Embryonic facial prominence (tissue), 1 donor: ENCODE measurements at regions not wholly inside any gene's neighbourhood (a gene's known extent, or its start where the extent isn't known, plus 50 kb on each side); places are given as distances from the start of the nearest gene placed in this dataset.

ENCODE experiments used
- DNase-seq: peaks from one replicate; pipeline ENCODE4 v3.0.0-alpha.2; 2016; ENCODE audit errors: extremely low spot score

DNA sequence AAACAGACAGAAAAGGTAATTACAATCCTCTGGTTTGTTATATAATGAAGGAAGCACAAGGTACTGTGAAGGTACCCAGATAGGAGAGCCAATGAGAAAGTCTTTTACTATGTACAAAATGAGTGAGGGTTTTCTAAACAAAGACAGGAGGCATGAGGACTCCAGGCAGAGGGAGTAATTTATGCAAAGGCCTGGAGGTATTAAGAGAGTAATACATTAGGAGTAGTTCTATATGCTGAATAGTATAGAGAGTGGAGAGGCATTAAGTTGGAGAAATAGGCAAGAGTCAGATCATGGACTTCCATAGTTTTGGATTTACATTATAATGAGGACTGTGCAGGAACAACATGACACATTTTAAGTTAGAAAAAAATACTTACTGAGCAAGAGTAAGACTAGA, 216.0 kb downstream of the SCG2 start:
- DNase-seq, result no peak

DNA sequence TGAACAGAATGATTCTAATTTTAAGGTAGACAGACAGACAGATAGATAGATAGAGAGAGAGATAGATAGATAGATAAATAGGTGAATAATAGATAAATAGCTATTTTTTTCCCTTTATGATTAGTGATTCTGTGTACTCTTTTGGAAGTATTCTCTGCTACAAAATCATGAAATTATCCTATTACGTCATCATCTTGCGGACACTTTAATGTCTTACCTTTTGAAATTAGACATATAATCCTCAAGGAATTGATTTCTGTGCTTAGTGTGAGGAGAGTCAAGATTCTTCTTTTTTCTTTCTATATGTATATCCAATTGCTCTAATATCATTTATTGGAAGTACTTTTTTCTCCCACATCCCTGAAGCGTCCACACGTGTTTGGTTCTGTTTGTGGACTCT, 215.2 kb downstream of the SCG2 start:
- DNase-seq, result no peak

DNA sequence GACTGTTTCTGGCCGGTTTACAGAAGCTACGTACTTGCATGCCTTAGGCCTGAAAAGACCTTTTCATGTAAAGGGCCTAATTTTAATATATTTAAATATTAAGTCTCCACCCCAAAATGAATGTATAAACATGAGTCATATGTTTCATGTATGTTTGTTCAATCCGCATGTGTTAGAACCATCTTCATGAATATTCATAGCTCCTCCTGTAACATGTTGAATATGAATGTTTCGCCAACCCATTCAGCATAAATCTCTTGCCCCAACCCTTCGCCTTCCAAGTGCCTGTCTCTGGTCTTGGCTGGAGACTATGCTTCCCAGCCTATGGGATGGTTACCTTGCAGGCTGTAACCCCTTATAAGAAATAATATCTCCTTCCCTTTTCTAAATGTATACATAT, 212.5 kb downstream of the SCG2 start:
- no peak for DNase-seq

DNA sequence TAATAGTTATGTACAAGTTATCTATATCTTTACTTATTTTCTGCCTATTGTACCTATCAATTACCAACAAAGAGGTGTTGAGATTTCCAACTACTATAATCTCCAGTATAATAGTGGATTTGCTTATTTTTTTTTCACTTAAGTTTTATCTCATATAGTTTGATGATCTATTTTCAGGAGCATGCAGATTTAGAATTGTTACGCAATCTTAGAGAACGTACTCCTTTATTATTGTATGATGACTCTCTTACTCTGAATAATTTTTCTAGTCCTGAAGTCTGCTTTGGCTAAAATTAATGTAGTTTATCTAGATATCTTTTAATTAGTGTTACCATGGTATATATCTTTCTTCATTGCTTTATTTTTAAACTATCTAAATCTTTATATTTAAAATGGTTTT, 205.2 kb downstream of the SCG2 start:
- DNase-seq, result no peak

DNA sequence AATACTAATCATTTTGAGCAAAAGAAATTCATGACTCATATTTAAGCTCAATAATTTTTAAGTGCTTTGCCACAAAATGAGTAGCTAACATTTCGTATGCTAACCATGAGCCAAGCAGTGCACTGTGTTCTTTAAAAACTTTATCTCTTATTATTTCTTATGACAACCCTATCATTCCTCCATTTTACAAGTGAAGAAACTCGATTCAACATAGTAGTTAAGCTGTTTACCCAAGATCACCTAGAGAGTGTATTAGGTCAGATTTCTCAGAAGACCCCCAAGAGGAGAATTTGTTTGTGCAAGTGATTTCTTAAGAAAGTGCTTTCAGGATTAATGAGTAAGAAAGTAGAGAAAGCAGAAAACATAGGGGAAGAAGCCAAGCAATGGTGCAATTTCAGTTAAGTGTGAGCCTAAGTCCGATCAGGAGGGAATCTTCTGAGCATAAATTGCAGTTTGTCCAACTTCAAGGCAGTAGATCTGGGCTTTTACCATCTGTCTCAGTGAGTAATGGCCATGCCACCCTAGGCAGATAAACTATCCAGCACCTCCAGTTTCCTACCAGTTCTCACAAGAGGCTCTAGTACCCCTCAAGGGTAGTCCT, 202.7 kb downstream of the SCG2 start:
- DNase-seq, result no peak

DNA sequence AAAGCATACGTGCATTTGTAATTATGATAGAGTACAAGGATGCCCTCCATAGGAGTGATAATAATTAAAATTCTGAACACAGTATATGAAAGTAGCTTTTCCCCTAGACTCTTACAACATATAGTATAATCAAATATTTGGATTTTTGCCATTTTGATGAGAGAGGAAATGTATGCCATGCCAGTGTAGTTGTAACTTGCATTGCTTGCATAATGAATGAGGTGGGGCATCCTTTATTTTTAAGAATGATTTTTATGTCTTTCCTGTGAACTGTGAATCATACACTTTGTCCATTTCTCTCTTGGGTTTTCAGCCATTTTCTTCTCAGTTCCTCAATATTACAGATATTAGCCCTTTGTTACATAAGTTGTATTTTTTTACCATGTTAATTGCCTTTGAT, 197.5 kb downstream of the SCG2 start:
- DNase-seq, result no peak

DNA sequence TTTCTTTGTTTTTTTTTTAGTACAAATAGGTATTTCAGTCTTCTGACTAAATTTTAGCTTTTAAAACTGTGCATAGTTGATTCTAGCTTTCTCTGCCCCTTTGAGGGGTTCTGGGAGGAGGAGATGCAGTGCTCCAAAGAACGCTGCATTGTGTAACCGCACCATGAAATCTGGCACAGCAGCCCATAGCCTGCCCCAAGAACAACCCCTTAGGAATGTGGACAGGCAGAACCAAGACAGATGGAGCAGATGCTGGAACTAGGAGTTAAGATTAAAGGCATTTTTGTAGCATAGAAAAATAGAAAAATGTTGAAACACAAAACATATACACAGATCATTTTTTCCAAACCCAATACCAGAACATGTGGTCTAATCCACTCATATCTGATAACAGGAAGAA, 187.5 kb downstream of the SCG2 start:
- peak; percentile 38 for DNase-seq

DNA sequence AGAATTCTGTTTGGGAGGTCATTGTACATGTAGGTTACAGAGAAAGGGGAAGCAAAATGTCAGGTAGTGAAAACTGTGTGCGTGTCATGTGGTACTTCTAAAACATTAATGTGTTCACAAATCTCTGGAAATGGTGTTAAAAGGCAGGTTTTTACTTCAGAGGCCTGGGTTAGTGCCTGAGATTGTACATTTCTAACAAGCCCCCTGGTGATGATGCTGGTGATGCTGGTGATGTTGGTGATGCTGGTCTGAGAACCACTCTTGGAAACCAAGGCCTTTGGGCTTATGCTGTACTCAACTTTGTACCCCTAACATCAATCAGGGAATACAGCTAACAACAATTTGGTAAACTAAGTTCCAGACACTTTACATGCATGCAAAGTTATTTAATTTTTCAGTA, 187.1 kb downstream of the SCG2 start:
- no peak for DNase-seq

DNA sequence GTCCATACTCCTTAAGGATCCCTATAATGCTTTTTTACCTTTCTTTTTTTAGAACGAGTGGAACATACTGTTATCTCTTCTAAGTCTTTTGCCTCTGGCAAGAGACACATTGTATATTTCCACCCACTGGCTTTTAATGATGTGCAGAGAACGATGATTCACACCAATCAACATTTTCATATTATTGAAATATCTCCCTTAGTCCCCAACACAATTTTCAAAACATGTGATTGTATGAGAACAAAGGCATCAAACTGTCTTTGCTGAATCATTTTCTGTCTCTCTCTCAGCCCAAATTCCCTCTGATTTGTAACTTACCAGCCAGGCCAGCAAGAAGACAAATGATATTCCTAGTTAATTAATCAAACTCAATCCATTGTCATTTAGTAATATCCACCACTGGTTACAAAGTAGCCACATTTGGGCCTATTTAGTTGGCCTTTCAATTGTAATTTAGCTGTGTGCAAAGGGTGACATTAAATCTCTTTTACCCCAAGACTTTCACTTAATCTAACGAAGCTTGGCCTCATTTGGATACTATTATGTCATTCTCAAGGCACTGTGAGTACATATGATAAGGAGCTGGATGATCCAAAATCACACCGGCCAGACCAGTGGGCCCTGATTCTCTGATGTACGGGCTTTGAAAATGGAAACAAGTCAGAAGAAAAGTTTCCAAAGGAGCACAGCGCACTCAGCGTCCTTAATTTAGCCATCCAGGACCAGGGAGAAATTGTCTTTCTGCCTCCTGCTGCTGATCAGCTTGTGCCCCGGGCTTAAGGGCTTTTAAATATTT, 185.1 kb downstream of the SCG2 start:
- no peak for DNase-seq

DNA sequence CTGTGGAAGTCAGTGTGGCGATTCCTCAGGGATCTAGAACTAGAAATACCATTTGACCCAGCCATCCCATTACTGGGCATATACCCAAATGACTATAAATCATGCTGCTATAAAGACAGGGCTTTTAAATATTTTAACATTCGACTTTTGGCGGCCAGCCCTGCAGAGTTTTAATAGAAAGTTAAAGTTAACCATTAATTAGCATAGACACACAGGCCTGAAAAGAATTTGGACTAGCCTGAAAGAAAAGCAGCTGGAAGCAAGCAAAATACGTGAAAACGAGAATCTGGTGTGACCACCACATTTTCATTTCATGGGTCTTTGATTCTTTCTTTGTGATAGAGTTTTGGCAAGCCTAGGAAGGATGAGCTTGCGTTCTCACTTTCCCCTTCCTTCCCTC, 184.0 kb downstream of the SCG2 start:
- DNase-seq, result no peak

DNA sequence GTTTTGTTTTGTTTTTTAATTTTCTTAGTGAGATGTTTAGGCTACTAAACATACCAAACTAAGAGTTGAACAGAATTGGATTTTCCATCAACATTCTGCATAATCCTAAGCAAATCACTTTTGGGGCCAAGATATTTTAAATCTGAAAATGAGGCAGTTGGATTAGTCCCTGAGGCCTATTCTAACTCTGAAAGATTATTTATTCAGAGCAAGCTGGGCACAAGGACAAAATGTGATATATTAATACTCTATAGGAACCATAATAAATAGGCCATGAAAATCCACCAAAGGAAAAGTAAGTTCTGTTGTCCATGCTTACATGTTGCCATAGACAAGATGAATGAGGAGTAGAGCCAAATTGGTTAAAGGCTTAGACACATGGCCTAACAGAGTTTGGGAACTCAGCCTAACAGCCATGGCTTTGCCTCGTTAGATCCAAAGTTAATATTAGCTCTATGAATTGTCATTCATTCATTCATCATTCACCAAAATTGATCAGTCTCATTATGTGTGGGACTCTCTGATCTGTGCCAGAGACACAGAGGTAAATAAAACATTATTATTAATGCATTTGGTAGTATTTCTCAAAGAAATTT, 183.5 kb downstream of the SCG2 start:
- no peak for DNase-seq

DNA sequence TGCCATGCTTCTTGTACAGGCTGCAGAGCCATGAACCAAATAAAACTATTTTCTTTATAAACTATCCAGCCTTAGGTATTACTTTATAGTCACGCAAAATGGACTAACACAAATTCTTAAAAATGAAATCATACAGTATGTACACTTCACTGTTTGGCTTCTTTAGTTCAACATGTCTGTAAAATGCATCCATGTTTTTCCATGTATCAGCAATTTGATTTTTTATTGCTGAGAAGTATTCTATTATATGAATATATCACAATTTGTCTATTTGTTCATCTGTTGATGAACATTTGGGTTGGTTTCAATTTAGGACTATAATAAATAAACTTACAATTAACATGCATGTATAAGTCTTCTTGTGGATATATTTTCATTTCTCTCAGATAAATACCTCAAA, 182.1 kb downstream of the SCG2 start:
- no peak for DNase-seq

DNA sequence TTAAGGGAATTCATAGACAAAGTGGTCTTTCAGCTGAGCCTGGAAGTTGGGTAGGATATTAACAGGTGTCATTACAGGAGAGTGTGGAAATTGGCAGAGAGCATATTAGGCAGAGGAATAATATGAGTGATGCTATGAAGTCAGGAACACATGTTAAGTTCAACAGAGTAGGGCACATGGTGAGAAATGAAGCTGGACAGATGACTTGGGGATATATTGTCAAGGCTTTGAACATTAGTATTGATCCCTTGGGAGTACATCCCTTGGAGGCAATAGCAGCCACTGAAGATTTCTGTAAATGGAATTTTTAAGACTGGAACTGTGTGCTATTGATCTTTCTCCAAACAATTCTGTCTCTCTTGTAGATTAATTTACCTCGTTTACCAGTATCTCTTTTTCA, 170.7 kb downstream of the SCG2 start:
- no peak for DNase-seq

DNA sequence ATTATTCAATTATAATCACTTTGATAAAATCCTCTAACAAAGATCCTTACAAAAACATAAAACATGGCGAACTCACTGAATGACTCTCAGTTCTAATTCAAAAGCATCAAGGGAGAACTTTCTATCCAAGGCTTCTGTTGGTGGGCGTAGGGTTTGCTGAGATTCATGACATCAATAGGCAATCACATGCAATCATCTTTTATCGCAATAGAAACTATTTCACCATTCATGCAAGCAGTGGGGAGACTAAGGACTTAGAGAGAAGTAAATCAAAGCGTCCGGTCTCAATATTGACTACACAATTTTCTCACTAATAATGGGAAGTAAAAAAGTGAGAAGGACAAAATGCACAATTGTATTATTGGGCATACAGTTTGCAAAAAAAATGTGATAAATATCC, 168.7 kb downstream of the SCG2 start:
- no peak for DNase-seq

DNA sequence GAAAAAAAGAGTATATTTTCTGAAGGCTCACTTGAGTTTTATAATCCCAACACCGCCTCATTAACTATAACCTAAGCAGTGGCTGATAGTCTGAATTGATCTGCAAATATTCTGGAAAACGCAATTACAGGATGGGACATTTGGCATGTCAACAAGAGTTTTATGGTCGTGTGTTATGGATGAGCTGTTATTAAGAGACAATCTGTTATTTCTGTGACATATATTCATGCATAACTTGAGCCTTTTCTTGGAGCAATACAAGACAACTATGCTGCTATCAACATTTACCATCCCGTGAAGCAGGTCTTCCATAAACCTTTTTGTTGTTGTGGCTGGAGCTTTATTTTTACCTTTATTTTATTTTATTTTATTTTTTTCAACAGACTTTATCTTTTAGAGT, 164.4 kb downstream of the SCG2 start:
- DNase-seq, result no peak

DNA sequence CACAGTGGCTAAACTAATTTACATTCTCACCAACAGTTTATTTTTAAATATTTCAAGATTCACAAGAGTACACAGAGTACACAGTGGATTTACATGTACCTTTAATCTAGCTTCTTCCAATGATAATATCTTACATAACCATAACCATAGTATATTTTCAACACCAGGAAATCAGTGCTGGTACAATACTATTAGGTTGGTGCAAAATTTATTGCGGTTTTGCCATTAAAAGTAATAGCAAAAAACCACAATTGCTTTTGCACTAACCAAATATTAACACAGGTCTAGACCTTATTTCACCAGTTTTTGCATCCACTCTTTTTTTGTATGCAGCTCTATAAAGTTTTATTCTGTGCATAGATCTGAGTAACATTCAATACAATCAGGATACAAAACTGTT, 163.0 kb downstream of the SCG2 start:
- DNase-seq, result no peak

DNA sequence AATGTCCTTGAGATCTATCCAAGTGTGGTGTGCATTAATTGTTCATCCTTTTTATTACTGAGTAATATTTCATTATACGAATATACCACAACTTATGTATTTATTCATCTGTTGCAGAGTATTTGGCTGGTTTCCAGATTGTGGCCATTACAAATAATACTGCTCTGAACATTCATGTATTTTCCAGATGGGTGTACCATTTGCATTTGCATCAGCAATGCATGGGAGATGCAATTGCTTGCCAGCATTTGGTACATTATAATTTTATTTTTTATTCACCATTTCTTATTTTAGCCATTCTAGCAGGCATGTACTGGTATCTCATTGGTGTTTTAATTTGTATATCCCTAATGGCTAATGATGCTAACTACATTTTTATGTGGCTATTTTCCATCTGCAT, 162.4 kb downstream of the SCG2 start:
- DNase-seq, result no peak

DNA sequence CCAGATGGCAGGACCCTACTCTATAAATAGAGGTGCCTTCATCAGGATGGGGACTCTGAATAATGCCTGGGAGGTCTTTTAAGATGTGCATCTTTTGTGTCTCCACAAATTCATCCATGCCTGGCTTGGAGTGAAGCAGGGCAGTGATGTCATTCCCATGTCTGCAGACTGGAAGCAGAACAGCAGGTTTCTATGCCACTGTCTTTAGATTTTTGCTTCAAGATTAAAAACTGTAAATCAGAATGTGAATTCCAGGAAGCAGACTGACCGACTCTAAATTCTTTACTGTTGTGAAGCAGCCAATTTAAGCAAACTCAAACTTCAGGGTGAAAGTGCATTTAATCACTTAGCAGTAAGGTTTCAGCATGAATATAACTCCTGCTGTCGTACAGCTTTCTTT, 159.3 kb downstream of the SCG2 start:
- no peak for DNase-seq

DNA sequence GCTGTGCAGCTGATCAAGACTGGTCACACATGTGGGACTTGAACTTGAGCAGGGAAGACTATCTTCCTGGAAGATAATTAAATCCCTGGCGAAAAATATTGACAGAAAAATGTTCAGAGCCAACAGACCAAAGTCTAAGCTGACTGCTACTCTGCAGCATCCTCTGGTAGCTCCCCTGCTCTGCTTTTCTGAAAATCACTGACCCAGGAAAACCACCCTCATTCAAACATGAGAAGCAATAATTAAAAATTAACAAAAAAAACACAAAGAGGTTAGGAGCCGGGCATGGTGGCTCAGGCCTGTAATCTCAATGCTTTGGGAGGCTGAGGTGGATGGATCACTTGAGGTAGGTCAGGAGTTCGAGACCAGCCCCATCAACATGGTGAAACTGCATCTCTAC, 151.9 kb downstream of the SCG2 start:
- DNase-seq, result no peak

DNA sequence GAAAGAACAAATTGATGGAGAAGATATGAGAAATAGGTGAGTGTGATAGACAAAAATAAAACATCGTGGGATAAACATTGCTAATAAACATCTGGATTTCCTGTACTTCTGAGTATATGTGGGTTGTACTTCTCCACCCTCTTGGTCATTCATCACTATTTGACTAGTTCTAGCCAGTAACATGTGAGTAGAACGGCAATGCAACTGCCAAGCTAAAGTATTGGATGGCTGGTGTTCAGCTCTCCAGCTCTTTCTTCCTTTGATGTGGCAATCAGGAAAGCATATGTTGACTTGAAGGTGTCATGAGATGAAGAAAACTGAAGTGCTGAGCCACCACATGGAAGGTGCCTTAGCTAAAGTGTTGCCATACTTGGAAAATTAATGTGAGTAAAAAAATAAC, 144.9 kb downstream of the SCG2 start:
- no peak for DNase-seq

DNA sequence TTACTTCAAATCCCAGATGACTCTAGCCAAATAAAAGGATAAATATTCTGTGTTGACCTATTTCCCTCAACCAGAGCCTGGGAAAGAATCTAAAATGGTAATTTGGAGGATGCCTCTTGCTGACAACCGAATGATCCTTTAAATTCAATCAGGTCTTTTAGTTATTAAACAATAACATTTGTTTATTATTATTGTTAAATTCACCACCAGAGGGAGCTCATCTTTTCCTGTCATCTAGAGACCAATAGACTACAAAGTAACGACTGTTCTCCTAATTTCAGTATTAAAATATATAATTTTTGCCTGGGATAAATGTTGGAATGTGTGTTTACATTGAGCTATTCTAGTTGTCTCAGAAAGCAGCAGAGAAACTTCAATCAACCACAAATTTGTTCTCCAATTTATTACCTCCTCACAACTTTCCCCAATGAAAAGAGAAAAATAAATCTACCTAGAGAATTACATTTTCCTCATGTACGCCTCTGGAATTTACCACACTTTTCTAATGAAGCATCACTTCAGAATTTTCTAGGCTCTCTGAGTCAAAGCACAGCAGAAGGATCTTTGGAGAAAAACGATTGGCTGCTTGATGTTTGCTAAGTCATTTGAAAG, 142.7 kb downstream of the SCG2 start:
- DNase-seq, result no peak

DNA sequence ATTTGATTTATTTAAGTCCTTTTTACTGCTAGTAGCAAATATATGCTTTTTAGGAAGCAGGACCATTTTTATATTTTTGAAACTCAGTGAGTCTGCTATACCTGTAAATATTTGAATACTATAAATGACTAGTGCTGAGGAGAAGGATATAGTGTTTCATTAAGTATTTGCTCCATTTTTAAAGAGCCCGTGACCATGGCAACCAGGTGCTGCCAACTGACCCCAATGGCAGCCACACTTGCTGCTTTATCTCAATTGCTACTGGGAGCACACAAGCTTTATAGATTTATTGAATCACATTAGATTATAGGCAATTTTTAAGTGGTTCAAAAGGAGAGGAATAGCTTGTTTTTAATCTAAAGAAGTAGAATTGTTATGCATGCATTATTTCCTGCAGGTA, 142.0 kb downstream of the SCG2 start:
- DNase-seq, result no peak

DNA sequence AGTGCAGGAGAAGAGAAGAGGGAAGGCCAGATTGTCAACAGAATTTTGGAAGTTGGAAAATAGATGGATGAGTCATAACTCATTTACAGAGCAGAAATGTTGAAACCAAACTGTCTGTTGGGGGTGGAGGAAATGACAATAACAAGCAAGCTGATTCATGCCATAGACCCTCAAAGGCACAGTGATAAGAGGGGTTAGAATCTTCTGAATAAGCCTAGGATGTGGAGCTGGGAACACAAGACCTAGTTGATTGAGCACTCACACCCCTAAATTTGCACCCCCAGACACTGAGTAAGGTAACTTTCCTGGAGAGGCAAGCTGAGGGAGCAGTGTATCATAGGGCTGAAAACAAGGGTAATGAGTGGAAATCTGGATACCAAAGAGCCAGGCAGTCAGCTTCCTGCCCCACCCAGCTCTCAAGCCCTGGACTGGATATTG, 141.4 kb downstream of the SCG2 start:
- DNase-seq, result no peak
